Transverse colon (tissue), 4 donors: ENCODE measurements at regions not wholly inside any gene's neighbourhood (a gene's known extent, or its start where the extent isn't known, plus 50 kb on each side); places are given as distances from the start of the nearest gene placed in this dataset.

Experiments used
- DNase-seq: peaks from one replicate; pipeline ENCODE4 v3.0.0-alpha.2; 2019
- H3K27ac ChIP-seq, 4 donors: fragments of 200-600 bp; sonication (generic); 2 replicates each; pipeline ENCODE4 v1.5.1; 2016 to 2018; ENCODE audit warnings: inconsistent platforms in 4 of 4
- H3K27me3 ChIP-seq: fragments of 200-600 bp; sonication (generic); 2 replicates; pipeline ENCODE4 v1.5.1; 2017; ENCODE audit warnings: inconsistent platforms
- H3K36me3 ChIP-seq, 4 donors: fragments of 200-600 bp; sonication (generic); 2 replicates each; pipeline ENCODE4 v1.5.1; 2017 to 2019; ENCODE audit warnings: inconsistent platforms in 4 of 4
- H3K4me1 ChIP-seq, 4 donors: fragments of 200-600 bp; sonication (generic); 2 replicates each; pipeline ENCODE4 v1.5.1; 2017 to 2020; ENCODE audit warnings: inconsistent platforms in 4 of 4
- H3K4me3 ChIP-seq, 4 donors: fragments of 200-600 bp; sonication (generic); 1 replicate in 1 of 4; 2 replicates in 3 of 4; pipeline versions ENCODE4 v1.5.1 to v1.6.1; 2017 to 2019; ENCODE audit warnings: inconsistent platforms in 4 of 4
- H3K9me3 ChIP-seq, 2 donors: fragments of 200-600 bp; sonication (generic); 2 replicates each; pipeline ENCODE4 v1.5.1; 2017 to 2019; ENCODE audit warnings: inconsistent platforms in 2 of 2
- EP300 ChIP-seq: sonication (generic); formaldehyde crosslinking; IDR thresholded peaks from one replicate; pipeline ENCODE4 v1.6.1; 2017; ENCODE audit warnings: antibody characterized with exemption, low read depth
- POLR2A ChIP-seq: fragments of 450-650 bp; IDR thresholded peaks from one replicate; pipeline ENCODE4 v1.6.1; 2016; ENCODE audit warnings: antibody characterized with exemption, mild to moderate bottlenecking, moderate library complexity
- POLR2AphosphoS5 ChIP-seq, 3 donors: sonication (generic); formaldehyde crosslinking; IDR thresholded peaks; one replicate each; pipeline ENCODE4 v1.6.1; 2016; ENCODE audit warnings: antibody characterized with exemption in 3 of 3
- WGBS, 2 donors: methylation state at CpG; one replicate each; pipeline ENCODE4 v1.1.5; 2018; ENCODE audit warnings: low coverage in 1 of 2; 5-methylcytosine and 5-hydroxymethylcytosine counted together
- in situ Hi-C, 4 donors: fragments of 200-750 bp; cut with MboI; loops; one replicate each; pipeline versions ENCODE4 v1.15.0 to v1.15.1; 2017; ENCODE audit warnings: low sequenced_read_pairs in 3 of 4, low pct_ligation_motif_present in 1 of 4, low pct_unique_long_range_greater_than_20kb in 1 of 4
- intact Hi-C: fragments of 100-400 bp; cut with DNase I; formaldehyde crosslinking; loops from one replicate; pipeline ENCODE4 v1.15.1; 2023; ENCODE audit warnings: low total_unique reads
- TF ChIP-seq, protein P1 (sequence below), 5 experiments: fragments of 200-600 bp in 3 of 5; fragments of 450-650 bp in 2 of 5; sonication (generic) in 3 of 5; IDR thresholded peaks; 1 replicate in 2 of 5; 2 replicates in 3 of 5; pipeline ENCODE4 v1.5.1; 2016 to 2017; ENCODE audit warnings: antibody characterized with exemption in 5 of 5, inconsistent platforms in 3 of 5, mild to moderate bottlenecking in 2 of 5, moderate library complexity in 1 of 5

DNA sequence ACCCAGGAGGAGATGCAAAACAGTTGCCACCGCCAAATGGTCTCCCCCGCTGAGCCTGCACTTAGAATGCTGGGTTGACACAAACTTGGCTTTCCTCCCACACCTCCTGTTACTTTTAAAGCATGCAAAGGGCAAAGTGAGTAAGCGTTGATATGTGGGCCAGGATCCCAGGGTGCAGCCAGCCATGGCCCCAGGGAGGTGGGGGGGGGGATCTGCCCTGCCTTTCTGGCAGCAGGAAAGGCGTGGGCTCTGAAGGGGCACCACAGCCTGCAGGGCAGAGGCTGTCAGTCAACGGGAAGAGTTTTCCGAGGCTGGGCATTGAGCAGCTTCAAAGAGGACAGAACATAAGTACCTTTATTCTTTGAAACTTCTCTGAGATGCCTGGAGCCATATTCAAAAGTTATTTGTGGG is 142.3 kb downstream of the ABCC12 start:
- in situ Hi-C loops, result no loop called here
- no peak overlapping the region for H3K4me3 ChIP-seq

DNA sequence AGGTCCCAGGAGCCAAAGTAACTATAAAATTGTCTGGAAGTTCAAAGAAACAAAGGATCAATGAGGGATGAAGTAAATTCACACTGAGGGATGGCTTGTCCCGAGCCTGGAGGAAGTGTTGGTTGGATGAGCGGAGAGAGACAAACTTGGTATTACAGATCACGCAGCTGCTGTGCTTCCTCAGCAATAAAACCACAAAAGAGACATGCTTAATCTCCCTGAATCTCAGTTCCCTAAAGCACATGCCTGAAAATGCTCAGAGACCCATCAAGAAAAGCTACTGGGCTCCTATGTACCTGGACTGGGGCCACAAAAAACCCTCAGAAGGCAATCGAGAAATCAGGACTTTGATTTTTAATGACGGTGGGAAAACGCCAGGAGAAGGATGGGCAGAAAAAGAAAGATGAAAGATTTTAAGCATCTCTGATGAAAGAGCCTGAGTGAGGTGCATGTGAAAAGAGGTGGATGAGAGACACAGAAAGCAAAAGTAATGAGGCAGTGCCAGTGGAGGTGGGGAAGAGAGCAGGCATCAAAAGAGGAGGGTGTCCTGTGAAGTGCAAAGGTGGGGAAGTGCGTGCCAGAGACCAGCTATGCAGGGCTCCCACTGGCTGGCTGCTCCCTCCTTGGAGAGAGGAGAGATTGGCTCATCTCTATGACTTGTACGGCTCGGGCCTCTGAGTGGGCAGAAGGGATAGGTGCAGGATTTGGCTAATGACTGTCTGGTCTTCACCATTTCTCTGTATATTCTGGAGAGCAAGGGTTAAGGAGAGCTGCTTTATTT is 143.7 kb downstream of the ABCC12 start:
- 58 to 75% methylated on average over 9 of the region's 9 CpGs for WGBS, 2 donors
- intact Hi-C loops, result no loop called here
- in situ Hi-C loops, result no loop called here
- Histone ChIP-seq H3K9me3 (no peaks in the 10 kb centered on the region), H3K36me3 (no peaks in the 10 kb centered on the region), H3K27ac (no peak overlapping the region), H3K27me3 (no peaks in the 10 kb centered on the region), H3K4me1 (no peaks in the 10 kb centered on the region), H3K4me3 (no peak overlapping the region)
- TF ChIP-seq POLR2A, result no peak
- no peak for TF ChIP-seq EP300
- no peak for TF ChIP-seq POLR2AphosphoS5 (IDR thresholded peaks at IDR 0.05)
- TF ChIP-seq, protein P1, sequence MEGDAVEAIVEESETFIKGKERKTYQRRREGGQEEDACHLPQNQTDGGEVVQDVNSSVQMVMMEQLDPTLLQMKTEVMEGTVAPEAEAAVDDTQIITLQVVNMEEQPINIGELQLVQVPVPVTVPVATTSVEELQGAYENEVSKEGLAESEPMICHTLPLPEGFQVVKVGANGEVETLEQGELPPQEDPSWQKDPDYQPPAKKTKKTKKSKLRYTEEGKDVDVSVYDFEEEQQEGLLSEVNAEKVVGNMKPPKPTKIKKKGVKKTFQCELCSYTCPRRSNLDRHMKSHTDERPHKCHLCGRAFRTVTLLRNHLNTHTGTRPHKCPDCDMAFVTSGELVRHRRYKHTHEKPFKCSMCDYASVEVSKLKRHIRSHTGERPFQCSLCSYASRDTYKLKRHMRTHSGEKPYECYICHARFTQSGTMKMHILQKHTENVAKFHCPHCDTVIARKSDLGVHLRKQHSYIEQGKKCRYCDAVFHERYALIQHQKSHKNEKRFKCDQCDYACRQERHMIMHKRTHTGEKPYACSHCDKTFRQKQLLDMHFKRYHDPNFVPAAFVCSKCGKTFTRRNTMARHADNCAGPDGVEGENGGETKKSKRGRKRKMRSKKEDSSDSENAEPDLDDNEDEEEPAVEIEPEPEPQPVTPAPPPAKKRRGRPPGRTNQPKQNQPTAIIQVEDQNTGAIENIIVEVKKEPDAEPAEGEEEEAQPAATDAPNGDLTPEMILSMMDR (IDR thresholded peaks at IDR 0.05), result no peak
- no peak for DNase-seq

More for the DNA sequence above, 142.3 kb downstream of the ABCC12 start:
- no peak for DNase-seq
- Histone ChIP-seq H3K4me1 (no peaks in the 10 kb centered on the region), H3K36me3 (no peaks in the 10 kb centered on the region), H3K9me3 (no peaks in the 10 kb centered on the region), H3K27me3 (no peaks in the 10 kb centered on the region), H3K27ac (no peak overlapping the region)
- WGBS, 2 donors, result 58 to 68% methylated on average over 4 to 6 of the region's 6 CpGs
- intact Hi-C loops, result no loop called here
- TF ChIP-seq POLR2AphosphoS5 (IDR thresholded peaks at IDR 0.05) (no peak), EP300 (no peak), POLR2A (no peak)
- TF ChIP-seq, protein P1 (IDR thresholded peaks at IDR 0.05), result no peak

- H3K4me3 ChIP-seq, result no peak overlapping the region
- no peaks in the 10 kb centered on the region for H3K9me3 ChIP-seq
- WGBS, 2 donors, result 60 to 73% methylated on average over 1 to 3 of the region's 3 CpGs
- no peak for DNase-seq
- H3K27ac ChIP-seq, result no peak overlapping the region
- intact Hi-C loops, result no loop called here
- TF ChIP-seq POLR2AphosphoS5 (IDR thresholded peaks at IDR 0.05) (no peak), EP300 (no peak), POLR2A (no peak)
- TF ChIP-seq, protein P1 (IDR thresholded peaks at IDR 0.05), result no peak
- H3K27me3 ChIP-seq, result no peaks in the 10 kb centered on the region
- H3K4me1 ChIP-seq, result no peaks in the 10 kb centered on the region
- in situ Hi-C loops, result no loop called here
- H3K36me3 ChIP-seq, result no peaks in the 10 kb centered on the region
Observed at GRCh38 chr16:48011466-48011865, 144.3 kb downstream of the ABCC12 start.

DNA sequence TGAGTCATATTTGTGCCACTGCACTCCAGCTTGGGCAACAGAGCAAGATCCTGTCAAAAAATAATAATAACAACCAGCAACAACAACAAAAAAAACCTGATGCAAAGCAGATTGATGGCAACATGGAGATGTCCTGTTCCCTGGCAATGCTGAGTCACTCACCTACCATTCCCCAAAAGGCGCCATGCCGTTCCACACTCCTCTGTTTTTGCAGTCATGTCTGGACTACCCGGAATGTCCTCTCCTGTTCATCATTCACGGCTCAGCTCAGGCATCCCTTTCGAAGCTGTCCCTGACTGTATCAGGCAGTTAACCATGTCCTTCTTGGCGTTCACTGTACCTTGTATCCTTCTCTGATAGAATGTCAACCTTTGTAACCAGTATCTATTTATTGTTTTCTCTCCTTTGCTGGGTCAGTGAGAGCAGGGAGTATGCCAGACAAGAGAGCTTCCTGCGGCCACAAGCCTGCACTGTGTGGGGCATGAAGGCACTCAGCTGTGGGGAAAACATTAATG is 147.7 kb downstream of the ABCC12 start:
- Histone ChIP-seq H3K27ac (no peak overlapping the region), H3K4me1 (no peaks in the 10 kb centered on the region), H3K9me3 (no peaks in the 10 kb centered on the region), H3K27me3 (no peaks in the 10 kb centered on the region), H3K36me3 (no peaks in the 10 kb centered on the region), H3K4me3 (no peak overlapping the region)
- DNase-seq, result no peak
- TF ChIP-seq POLR2A (no peak), EP300 (no peak), POLR2AphosphoS5 (IDR thresholded peaks at IDR 0.05) (no peak)
- TF ChIP-seq, protein P1 (IDR thresholded peaks at IDR 0.05), result no peak
- intact Hi-C loops, result no loop called here
- 90 to 100% methylated on average over 1 to 7 of the region's 7 CpGs for WGBS, 2 donors
- in situ Hi-C loops, result no loop called here
